K562 (cell line): ENCODE measurements at regions not wholly inside any gene's neighbourhood (a gene's known extent, or its start where the extent isn't known, plus 50 kb on each side); places are given as distances from the start of the nearest gene placed in this dataset.
A peak's percentile ranks its signal among the peaks of the same experiment; 100 is the strongest.

ENCODE experiments used
- BRCA1 ChIP-seq, 2 experiments: fragments of 450-650 bp in 1 of 2; sonication (generic) in 1 of 2; formaldehyde crosslinking in 1 of 2; IDR thresholded peaks; 2 replicates each; pipeline versions ENCODE4 v1.5.0 to v1.6.1; 2017 to 2020; ENCODE audit warnings: mild to moderate bottlenecking in 1 of 2, missing genetic modification reagents in 1 of 2
- FOXJ3 ChIP-seq: sonication (generic); formaldehyde crosslinking; IDR thresholded peaks from 2 replicates; pipeline ENCODE4 v1.4.0; 2020; ENCODE audit warnings: mild to moderate bottlenecking, missing genetic modification reagents
- TEAD4 ChIP-seq, 2 experiments: sonication (generic) in 1 of 2; formaldehyde crosslinking in 1 of 2; IDR thresholded peaks; 2 replicates each; pipeline versions ENCODE4 v1.6.1 to v1.8.0; 2012 to 2022; ENCODE audit warnings: borderline replicate concordance in 1 of 2, inconsistent platforms in 1 of 2, low read length in 1 of 2, mild to moderate bottlenecking in 1 of 2, missing genetic modification reagents in 1 of 2
- ZFX ChIP-seq: sonication (generic); formaldehyde crosslinking; IDR thresholded peaks from 2 replicates; pipeline ENCODE4 v1.8.0; 2022; ENCODE audit warnings: mild to moderate bottlenecking, missing genetic modification reagents, moderate library complexity
- ZNF583 ChIP-seq: fragments of 250-450 bp; sonication (Bioruptor Pico); IDR thresholded peaks from 2 replicates; pipeline ENCODE4 v1.4.0; 2020
- TF ChIP-seq, protein P1 (sequence below), 2 experiments: fragments of 450-650 bp; formaldehyde crosslinking in 1 of 2; IDR thresholded peaks; 2 replicates each; pipeline versions ENCODE4 v1.4.0 to v1.6.1; 2014 to 2020; ENCODE audit warnings: mild to moderate bottlenecking in 2 of 2, borderline replicate concordance in 1 of 2, low read depth in 1 of 2
- TF ChIP-seq, protein P2 (sequence below), 2 experiments: fragments of 450-650 bp; conservative IDR thresholded peaks; 2 replicates each; pipeline ENCODE4 v1.6.1; 2017; ENCODE audit warnings: mild to moderate bottlenecking in 2 of 2, moderate library complexity in 2 of 2
- TF ChIP-seq, protein P3 (sequence below), 2 experiments: fragments of 450-650 bp in 1 of 2; IDR thresholded peaks; 2 replicates each; pipeline ENCODE4 v1.6.1; 2011 to 2017; ENCODE audit warnings: low read depth in 2 of 2, antibody characterized with exemption in 1 of 2, borderline replicate concordance in 1 of 2, low read length in 1 of 2, mild to moderate bottlenecking in 1 of 2, mixed read lengths in 1 of 2; ENCODE audit not compliant: control insufficient read depth in 1 of 2
- TF ChIP-seq, protein P4 (sequence below): IDR thresholded peaks from 2 replicates; pipeline ENCODE4 v1.6.1; 2014; ENCODE audit warnings: antibody characterized with exemption

DNA sequence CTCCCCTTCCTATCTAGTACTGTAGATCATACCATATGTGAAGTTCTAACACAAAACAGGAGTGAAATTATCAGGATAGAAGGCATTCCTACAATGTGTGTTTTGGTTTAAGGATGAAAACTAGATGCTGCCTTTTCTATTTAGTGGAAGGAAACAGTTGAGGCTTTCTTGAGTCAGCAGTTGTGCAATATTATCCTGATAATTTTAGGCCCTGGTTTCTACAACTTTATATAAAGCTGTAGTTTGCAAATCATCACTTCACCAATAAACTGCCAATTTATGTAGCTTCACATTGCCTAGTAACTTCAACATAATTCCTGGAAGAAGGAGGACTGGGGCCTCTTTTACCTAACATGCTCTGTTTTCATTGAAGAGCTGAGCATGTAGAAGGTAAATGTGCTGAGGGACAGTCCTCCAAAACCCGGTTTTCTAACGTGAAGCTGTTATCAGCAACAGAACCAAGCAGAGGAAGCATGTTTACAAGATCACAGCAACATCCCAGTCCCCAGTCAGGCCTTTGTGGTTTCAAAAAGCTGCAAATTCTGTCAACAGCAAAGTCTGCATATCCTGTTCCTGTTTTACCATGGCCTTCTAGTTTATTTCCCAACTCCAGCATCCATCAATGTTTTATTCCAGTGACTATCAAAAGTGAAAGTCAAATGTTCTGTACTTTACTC lies 513.4 kb upstream of the MEF2C start (continued):
- TF ChIP-seq, protein P1, sequence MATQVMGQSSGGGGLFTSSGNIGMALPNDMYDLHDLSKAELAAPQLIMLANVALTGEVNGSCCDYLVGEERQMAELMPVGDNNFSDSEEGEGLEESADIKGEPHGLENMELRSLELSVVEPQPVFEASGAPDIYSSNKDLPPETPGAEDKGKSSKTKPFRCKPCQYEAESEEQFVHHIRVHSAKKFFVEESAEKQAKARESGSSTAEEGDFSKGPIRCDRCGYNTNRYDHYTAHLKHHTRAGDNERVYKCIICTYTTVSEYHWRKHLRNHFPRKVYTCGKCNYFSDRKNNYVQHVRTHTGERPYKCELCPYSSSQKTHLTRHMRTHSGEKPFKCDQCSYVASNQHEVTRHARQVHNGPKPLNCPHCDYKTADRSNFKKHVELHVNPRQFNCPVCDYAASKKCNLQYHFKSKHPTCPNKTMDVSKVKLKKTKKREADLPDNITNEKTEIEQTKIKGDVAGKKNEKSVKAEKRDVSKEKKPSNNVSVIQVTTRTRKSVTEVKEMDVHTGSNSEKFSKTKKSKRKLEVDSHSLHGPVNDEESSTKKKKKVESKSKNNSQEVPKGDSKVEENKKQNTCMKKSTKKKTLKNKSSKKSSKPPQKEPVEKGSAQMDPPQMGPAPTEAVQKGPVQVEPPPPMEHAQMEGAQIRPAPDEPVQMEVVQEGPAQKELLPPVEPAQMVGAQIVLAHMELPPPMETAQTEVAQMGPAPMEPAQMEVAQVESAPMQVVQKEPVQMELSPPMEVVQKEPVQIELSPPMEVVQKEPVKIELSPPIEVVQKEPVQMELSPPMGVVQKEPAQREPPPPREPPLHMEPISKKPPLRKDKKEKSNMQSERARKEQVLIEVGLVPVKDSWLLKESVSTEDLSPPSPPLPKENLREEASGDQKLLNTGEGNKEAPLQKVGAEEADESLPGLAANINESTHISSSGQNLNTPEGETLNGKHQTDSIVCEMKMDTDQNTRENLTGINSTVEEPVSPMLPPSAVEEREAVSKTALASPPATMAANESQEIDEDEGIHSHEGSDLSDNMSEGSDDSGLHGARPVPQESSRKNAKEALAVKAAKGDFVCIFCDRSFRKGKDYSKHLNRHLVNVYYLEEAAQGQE (IDR thresholded peaks at IDR 0.05; ENCODE audit: borderline replicate concordance), result no peak
- TF ChIP-seq, protein P1 (CRISPR knock-in tag; IDR thresholded peaks at IDR 0.05; ENCODE audit: low read depth), result no peak
- no peak for TF ChIP-seq ZNF583
- TF ChIP-seq BRCA1 (IDR thresholded peaks at IDR 0.05), result no peak
- no peak for TF ChIP-seq BRCA1 (CRISPR knock-in tag; IDR thresholded peaks at IDR 0.05)
- no peak; the same call in 1 of the 2 replicates for TF ChIP-seq FOXJ3 (CRISPR knock-in tag)
- TF ChIP-seq, protein P2, sequence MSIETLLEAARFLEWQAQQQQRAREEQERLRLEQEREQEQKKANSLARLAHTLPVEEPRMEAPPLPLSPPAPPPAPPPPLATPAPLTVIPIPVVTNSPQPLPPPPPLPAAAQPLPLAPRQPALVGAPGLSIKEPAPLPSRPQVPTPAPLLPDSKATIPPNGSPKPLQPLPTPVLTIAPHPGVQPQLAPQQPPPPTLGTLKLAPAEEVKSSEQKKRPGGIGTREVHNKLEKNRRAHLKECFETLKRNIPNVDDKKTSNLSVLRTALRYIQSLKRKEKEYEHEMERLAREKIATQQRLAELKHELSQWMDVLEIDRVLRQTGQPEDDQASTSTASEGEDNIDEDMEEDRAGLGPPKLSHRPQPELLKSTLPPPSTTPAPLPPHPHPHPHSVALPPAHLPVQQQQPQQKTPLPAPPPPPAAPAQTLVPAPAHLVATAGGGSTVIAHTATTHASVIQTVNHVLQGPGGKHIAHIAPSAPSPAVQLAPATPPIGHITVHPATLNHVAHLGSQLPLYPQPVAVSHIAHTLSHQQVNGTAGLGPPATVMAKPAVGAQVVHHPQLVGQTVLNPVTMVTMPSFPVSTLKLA (conservative IDR thresholded peaks at IDR 0.05), result 0 out of 4 replicates have a peak, but pooled peaks of 1 of the 2 experiments have one; percentile 53
- peak; percentile 67 for TF ChIP-seq TEAD4 (IDR thresholded peaks at IDR 0.05; ENCODE audit: low read length)
- no peak for TF ChIP-seq TEAD4 (CRISPR knock-in tag; IDR thresholded peaks at IDR 0.05; ENCODE audit: borderline replicate concordance)
- TF ChIP-seq, protein P3, sequence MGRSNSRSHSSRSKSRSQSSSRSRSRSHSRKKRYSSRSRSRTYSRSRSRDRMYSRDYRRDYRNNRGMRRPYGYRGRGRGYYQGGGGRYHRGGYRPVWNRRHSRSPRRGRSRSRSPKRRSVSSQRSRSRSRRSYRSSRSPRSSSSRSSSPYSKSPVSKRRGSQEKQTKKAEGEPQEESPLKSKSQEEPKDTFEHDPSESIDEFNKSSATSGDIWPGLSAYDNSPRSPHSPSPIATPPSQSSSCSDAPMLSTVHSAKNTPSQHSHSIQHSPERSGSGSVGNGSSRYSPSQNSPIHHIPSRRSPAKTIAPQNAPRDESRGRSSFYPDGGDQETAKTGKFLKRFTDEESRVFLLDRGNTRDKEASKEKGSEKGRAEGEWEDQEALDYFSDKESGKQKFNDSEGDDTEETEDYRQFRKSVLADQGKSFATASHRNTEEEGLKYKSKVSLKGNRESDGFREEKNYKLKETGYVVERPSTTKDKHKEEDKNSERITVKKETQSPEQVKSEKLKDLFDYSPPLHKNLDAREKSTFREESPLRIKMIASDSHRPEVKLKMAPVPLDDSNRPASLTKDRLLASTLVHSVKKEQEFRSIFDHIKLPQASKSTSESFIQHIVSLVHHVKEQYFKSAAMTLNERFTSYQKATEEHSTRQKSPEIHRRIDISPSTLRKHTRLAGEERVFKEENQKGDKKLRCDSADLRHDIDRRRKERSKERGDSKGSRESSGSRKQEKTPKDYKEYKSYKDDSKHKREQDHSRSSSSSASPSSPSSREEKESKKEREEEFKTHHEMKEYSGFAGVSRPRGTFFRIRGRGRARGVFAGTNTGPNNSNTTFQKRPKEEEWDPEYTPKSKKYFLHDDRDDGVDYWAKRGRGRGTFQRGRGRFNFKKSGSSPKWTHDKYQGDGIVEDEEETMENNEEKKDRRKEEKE (IDR thresholded peaks at IDR 0.05; ENCODE audit: borderline replicate concordance in 1 of 2, control insufficient read depth in 1 of 2, low read depth in 2 of 2, low read length in 1 of 2), result no peak
- TF ChIP-seq ZFX (CRISPR knock-in tag), result peak; percentile 40; the same call in 1 of the 2 replicates
- TF ChIP-seq, protein P4, sequence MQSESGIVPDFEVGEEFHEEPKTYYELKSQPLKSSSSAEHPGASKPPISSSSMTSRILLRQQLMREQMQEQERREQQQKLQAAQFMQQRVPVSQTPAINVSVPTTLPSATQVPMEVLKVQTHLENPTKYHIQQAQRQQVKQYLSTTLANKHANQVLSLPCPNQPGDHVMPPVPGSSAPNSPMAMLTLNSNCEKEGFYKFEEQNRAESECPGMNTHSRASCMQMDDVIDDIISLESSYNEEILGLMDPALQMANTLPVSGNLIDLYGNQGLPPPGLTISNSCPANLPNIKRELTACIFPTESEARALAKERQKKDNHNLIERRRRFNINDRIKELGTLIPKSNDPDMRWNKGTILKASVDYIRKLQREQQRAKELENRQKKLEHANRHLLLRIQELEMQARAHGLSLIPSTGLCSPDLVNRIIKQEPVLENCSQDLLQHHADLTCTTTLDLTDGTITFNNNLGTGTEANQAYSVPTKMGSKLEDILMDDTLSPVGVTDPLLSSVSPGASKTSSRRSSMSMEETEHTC, result no peak
